ENCODE measurements at regions not wholly inside any gene's neighbourhood (a gene's known extent, or its start where the extent isn't known, plus 50 kb on each side); places are given as distances from the start of the nearest gene placed in this dataset.

- no peak for TF ChIP-seq GTF3C2 (IDR thresholded peaks at IDR 0.05; ENCODE audit: borderline replicate concordance, extremely low read depth, insufficient read length)
- no peak for TF ChIP-seq SLC30A9 (CRISPR knock-in tag; IDR thresholded peaks at IDR 0.05)
- TF ChIP-seq ZNF778 (CRISPR knock-in tag; IDR thresholded peaks at IDR 0.05), result no peak
- TF ChIP-seq SMAD3 (CRISPR knock-in tag; conservative IDR thresholded peaks at IDR 0.05), result no peak
- peak; percentile 19; the same call in 1 of the 2 replicates for TF ChIP-seq HDAC2 (IDR thresholded peaks at IDR 0.05)
- no peak for TF ChIP-seq ZNF445 (CRISPR knock-in tag; IDR thresholded peaks at IDR 0.05; ENCODE audit: low read depth)
- TF ChIP-seq NEUROD1 (IDR thresholded peaks at IDR 0.05; ENCODE audit: borderline replicate concordance, low read depth, low read length, partially characterized antibody), result peak; percentile 14
- no peak for TF ChIP-seq MECOM (CRISPR knock-in tag; IDR thresholded peaks at IDR 0.05)
- 0 out of 2 replicates have a peak, but pooled peaks have one; percentile 7 for TF ChIP-seq ZNF384 (IDR thresholded peaks at IDR 0.05; ENCODE audit: low read depth, low read length)
- no peak for TF ChIP-seq ZNF408 (CRISPR knock-in tag; IDR thresholded peaks at IDR 0.05; ENCODE audit: low read depth)
- no peak for TF ChIP-seq JUNB (CRISPR knock-in tag; conservative IDR thresholded peaks at IDR 0.05)
- TF ChIP-seq ETV6 (IDR thresholded peaks at IDR 0.05; ENCODE audit: borderline replicate concordance in 1 of 2, low read depth in 2 of 2, low read length in 1 of 2), result no peak
- no peak for TF ChIP-seq ETV6 (CRISPR knock-in tag; IDR thresholded peaks at IDR 0.05; ENCODE audit: borderline replicate concordance)
- TF ChIP-seq ZBTB5 (IDR thresholded peaks at IDR 0.05), result no peak
- no peak for TF ChIP-seq ZNF609 (CRISPR knock-in tag; IDR thresholded peaks at IDR 0.05; ENCODE audit: borderline replicate concordance)
- TF ChIP-seq NCOR1 (IDR thresholded peaks at IDR 0.05), result 0 out of 2 replicates have a peak, but pooled peaks have one; percentile 1
- no peak for TF ChIP-seq CHCHD3 (CRISPR knock-in tag; IDR thresholded peaks at IDR 0.05)
- no peak for TF ChIP-seq HCFC1 (IDR thresholded peaks at IDR 0.05; ENCODE audit: low read depth, low read length)
- no peak for TF ChIP-seq ZNF263 (CRISPR knock-in tag; IDR thresholded peaks at IDR 0.05; ENCODE audit: borderline replicate concordance)
These were observed 278.5 kb upstream of the MAN1A1 start (continued) for GRCh38 chr6:119627908-119628669.
